BE2C (cell line): ENCODE measurements at regions not wholly inside any gene's neighbourhood (a gene's known extent, or its start where the extent isn't known, plus 50 kb on each side); places are given as distances from the start of the nearest gene placed in this dataset.

ENCODE experiments used
- DNase-seq: peaks from one replicate; pipeline ENCODE4 v3.0.0-alpha.2; 2020
- H3K27me3 ChIP-seq: fragments of 250-450 bp; sonication (Bioruptor Pico); 2 replicates; pipeline ENCODE4 v1.5.1; 2020; ENCODE audit warnings: mild to moderate bottlenecking
- H3K36me3 ChIP-seq: fragments of 250-450 bp; sonication (Bioruptor Pico); 2 replicates; pipeline ENCODE4 v1.5.1; 2020; ENCODE audit warnings: mild to moderate bottlenecking
- H3K4me1 ChIP-seq: fragments of 250-450 bp; sonication (Bioruptor Pico); 2 replicates; pipeline ENCODE4 v1.5.1; 2020
- H3K4me3 ChIP-seq: 2 replicates; pipeline ENCODE4 v1.5.1; 2011; ENCODE audit warnings: low read depth, low read length
- H3K9me3 ChIP-seq: fragments of 250-450 bp; sonication (Bioruptor Pico); 2 replicates; pipeline ENCODE4 v1.5.1; 2020
- TF ChIP-seq, protein P1 (sequence below): IDR thresholded peaks from 2 replicates; pipeline ENCODE4 v1.5.1; 2012; ENCODE audit warnings: mild to moderate bottlenecking, low read depth, low read length

DNA sequence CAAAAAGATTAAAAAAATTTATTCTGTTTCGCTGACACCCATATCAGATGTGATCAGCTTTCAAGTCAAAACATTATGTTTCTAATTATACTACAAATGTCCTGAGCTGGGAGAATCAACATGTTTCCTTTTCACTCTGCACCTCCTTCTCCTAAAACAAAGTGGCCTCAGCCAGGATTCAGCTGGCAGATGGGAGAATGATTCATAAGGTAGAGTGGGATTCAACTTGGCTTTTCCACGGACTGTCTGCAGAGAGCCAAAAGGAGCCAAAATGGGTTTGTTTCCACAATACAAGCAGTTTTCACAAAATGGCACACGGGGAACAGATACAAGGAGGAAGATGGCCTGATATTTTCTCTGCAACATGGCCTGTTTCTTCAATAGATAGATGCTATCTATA lies 376.5 kb upstream of the PRKCQ start:
- no peaks in the 10 kb centered on the region for H3K27me3 ChIP-seq
- no peak overlapping the region for H3K4me3 ChIP-seq
- H3K4me1 ChIP-seq: no peaks in the 10 kb centered on the region
- H3K36me3 ChIP-seq: no peaks in the 10 kb centered on the region
- H3K9me3 ChIP-seq: no peaks in the 10 kb centered on the region
- TF ChIP-seq, protein P1, sequence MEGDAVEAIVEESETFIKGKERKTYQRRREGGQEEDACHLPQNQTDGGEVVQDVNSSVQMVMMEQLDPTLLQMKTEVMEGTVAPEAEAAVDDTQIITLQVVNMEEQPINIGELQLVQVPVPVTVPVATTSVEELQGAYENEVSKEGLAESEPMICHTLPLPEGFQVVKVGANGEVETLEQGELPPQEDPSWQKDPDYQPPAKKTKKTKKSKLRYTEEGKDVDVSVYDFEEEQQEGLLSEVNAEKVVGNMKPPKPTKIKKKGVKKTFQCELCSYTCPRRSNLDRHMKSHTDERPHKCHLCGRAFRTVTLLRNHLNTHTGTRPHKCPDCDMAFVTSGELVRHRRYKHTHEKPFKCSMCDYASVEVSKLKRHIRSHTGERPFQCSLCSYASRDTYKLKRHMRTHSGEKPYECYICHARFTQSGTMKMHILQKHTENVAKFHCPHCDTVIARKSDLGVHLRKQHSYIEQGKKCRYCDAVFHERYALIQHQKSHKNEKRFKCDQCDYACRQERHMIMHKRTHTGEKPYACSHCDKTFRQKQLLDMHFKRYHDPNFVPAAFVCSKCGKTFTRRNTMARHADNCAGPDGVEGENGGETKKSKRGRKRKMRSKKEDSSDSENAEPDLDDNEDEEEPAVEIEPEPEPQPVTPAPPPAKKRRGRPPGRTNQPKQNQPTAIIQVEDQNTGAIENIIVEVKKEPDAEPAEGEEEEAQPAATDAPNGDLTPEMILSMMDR: no peak
- no peak for DNase-seq

DNA sequence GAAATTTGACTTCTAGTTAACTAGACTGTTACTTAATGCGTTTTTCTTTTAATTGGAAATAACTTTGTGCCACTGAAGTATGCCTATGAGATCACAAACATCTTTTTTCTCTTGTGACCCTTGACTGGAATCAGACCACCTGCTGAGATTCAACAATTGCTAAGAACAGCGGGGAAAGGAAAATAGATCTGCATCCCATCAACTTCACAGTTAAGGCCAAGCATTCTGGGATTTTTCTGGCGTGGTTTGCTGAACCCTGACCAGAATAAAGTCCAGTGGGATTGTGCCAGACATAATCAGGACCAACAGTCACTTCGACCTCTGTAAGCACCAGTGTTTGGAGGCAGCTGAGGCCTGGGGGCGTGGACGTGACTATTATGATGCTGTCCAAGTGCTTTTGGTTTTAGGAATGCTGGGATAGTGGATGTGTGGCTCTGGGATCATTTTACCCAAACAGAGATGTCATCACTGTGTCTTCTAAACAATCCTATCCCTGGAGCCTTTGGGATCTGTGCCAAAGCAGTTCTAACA lies 373.3 kb upstream of the PRKCQ start:
- no peaks in the 10 kb centered on the region for H3K9me3 ChIP-seq
- H3K4me1 ChIP-seq: no peaks in the 10 kb centered on the region
- no peaks in the 10 kb centered on the region for H3K27me3 ChIP-seq
- TF ChIP-seq, protein P1: no peak
- H3K36me3 ChIP-seq: no peaks in the 10 kb centered on the region
- no peak overlapping the region for H3K4me3 ChIP-seq
- DNase-seq: no peak

DNA sequence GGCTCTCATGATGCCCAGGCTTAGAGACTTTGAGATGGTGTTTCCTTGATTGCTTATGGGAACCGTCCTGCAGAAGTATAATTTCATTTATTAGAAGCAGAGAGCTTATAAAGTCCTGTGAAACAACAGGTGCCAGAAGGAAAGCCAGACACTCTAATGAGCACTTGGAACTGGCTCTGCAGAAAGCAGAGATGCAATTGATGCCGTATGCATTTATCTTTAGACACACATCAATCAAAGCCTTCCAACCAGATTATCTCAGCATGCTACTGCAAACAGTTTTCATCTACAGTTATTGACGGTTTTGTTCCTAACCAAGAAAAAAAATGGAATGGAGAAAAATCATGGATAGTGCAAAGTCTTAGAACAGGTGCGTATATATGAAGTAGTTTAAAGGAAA lies 371.7 kb upstream of the PRKCQ start:
- Histone ChIP-seq H3K4me1 (no peaks in the 10 kb centered on the region), H3K4me3 (no peak overlapping the region), H3K9me3 (no peaks in the 10 kb centered on the region), H3K27me3 (no peaks in the 10 kb centered on the region), H3K36me3 (no peaks in the 10 kb centered on the region)
- no peak for DNase-seq
- TF ChIP-seq, protein P1: no peak

DNA sequence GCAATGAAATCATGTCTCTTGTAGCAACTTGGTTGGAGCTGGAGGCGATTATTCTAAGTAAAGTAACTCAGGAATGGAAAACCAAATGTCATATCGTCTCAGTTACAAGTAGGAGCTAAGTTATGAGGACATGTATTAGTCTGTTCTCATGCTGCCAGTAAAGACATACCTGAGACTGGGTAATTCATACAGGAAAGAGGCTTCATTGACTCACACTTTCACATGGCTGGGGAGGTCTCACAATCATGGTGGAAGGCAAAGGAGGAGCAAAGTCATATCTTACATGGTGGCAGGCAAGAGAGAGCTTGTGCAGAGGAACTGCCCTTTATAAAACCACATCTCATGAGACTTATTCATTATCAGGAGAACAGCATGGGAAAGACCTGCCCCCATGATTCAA lies 370.1 kb upstream of the PRKCQ start:
- TF ChIP-seq, protein P1: no peak
- Histone ChIP-seq H3K27me3 (no peaks in the 10 kb centered on the region), H3K4me3 (no peak overlapping the region), H3K4me1 (no peaks in the 10 kb centered on the region), H3K36me3 (no peaks in the 10 kb centered on the region), H3K9me3 (no peaks in the 10 kb centered on the region)
- DNase-seq: no peak

DNA sequence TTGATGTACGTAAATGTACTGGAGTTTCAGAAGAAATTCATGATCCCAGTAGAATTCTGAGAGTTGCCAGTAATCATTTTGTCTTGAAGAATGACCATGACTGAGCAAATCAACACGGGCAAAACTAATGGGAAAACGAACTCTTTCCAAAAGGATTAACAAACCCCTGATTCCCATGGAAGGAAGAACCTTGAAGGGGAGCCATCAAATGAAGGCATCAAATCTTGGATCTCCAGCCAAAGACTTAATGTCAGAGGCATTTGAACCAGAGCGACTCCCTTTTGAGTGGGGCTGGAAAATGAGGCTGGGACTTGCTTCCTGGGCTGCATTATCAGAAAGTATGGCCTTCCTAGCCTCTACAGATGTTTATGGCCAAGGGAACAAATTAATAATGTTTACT lies 364.4 kb upstream of the PRKCQ start:
- H3K9me3 ChIP-seq: no peaks in the 10 kb centered on the region
- DNase-seq: no peak
- TF ChIP-seq, protein P1: no peak
- H3K4me1 ChIP-seq: no peaks in the 10 kb centered on the region
- H3K4me3 ChIP-seq: no peak overlapping the region
- no peaks in the 10 kb centered on the region; the same call in 1 of the 2 replicates for H3K27me3 ChIP-seq
- H3K36me3 ChIP-seq: no peaks in the 10 kb centered on the region

DNA sequence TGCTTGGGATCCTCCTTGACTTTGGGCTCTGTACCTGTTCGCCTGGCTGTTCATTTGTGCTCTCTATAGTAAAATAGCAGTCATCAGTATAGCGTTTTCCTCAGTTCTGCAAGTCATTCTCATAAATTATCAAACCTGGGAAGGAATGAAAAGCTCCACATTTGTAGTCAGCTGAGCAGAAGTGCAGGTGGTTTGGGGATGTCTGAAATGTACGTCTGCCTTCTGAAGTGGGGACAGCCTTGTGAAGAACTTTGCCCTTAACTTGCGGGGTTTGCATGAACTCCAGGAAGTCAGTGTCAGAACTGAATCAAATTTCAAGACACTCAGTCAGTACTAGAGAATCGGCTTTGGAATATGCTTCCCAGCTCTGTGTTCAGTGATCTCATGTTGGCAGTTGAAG lies 358.3 kb upstream of the PRKCQ start:
- Histone ChIP-seq H3K4me3 (no peak overlapping the region), H3K9me3 (no peaks in the 10 kb centered on the region), H3K4me1 (no peaks in the 10 kb centered on the region), H3K36me3 (no peaks in the 10 kb centered on the region), H3K27me3 (no peaks in the 10 kb centered on the region; the same call in none of the 2 replicates)
- TF ChIP-seq, protein P1: no peak
- no peak for DNase-seq
